SU-DHL-6 (cell line): ENCODE measurements at regions not wholly inside any gene's neighbourhood (a gene's known extent, or its start where the extent isn't known, plus 50 kb on each side); places are given as distances from the start of the nearest gene placed in this dataset.

Experiments
- H2AFZ ChIP-seq: fragments of 200-600 bp; sonication (generic); 2 replicates; pipeline ENCODE4 v1.6.1; 2014; ENCODE audit warnings: low read depth, mild to moderate bottlenecking, moderate library complexity, mixed read lengths, antibody characterized with exemption, low read length; ENCODE audit not compliant: severe bottlenecking
- H3F3A ChIP-seq: fragments of 200-600 bp; shearing (Covaris generic); 2 replicates; pipeline ENCODE4 v1.6.0; 2016; ENCODE audit warnings: antibody characterized with exemption, mild to moderate bottlenecking; ENCODE audit not compliant: insufficient read depth
- H3K27ac ChIP-seq: fragments of 200-600 bp; sonication (generic); 2 replicates; pipeline ENCODE4 v1.5.1; 2016; ENCODE audit warnings: low read depth, mild to moderate bottlenecking, low read length, moderate library complexity, mixed read lengths
- H3K27me3 ChIP-seq: fragments of 200-600 bp; sonication (generic), shearing (Covaris generic); 2 replicates; pipeline ENCODE4 v1.6.0; 2014; ENCODE audit warnings: mild to moderate bottlenecking, low read length
- H3K36me3 ChIP-seq: fragments of 200-600 bp; sonication (generic); 2 replicates; pipeline ENCODE4 v1.6.1; 2014; ENCODE audit warnings: mild to moderate bottlenecking, low read length, mixed read lengths
- H3K4me2 ChIP-seq: fragments of 300-600, 200-600 bp; shearing (Covaris generic), sonication (generic); 2 replicates; pipeline ENCODE4 v1.6.0; 2014; ENCODE audit warnings: low read length, low read depth, mild to moderate bottlenecking; ENCODE audit not compliant: poor library complexity, severe bottlenecking
- H3K4me3 ChIP-seq: fragments of 200-600 bp; sonication (generic); 2 replicates; pipeline ENCODE4 v1.5.1; 2014; ENCODE audit warnings: antibody characterized with exemption, low read length, mild to moderate bottlenecking, mixed read lengths; ENCODE audit not compliant: insufficient read depth, poor library complexity, severe bottlenecking
- H3K79me2 ChIP-seq: fragments of 200-600 bp; sonication (generic); 2 replicates; pipeline ENCODE4 v1.6.1; 2014; ENCODE audit warnings: mild to moderate bottlenecking, low read length, moderate library complexity; ENCODE audit not compliant: insufficient read depth
- H3K9ac ChIP-seq: fragments of 200-600 bp; sonication (generic); 2 replicates; pipeline ENCODE4 v1.7.0; 2014; ENCODE audit warnings: mild to moderate bottlenecking, low read length
- H3K9me2 ChIP-seq: fragments of 200-600 bp; sonication (generic); replicated peaks from 2 replicates; pipeline ENCODE4 v1.6.1; 2014; ENCODE audit warnings: low read length; ENCODE audit not compliant: insufficient read depth
- H3K9me3 ChIP-seq: fragments of 200-600 bp; sonication (generic); 2 replicates; pipeline ENCODE4 v1.6.1; 2014; ENCODE audit warnings: low read length, mixed read lengths; ENCODE audit not compliant: insufficient read depth
- H4K20me1 ChIP-seq: fragments of 200-600 bp; sonication (generic); 2 replicates; pipeline ENCODE4 v1.6.1; 2014; ENCODE audit warnings: low read depth, mild to moderate bottlenecking, antibody characterized with exemption, low read length, moderate library complexity, mixed read lengths
- CTCF ChIP-seq: fragments of 200-600 bp; sonication (generic); IDR thresholded peaks from one replicate; pipeline ENCODE4 v1.5.1; 2017; ENCODE audit warnings: antibody characterized with exemption, mild to moderate bottlenecking, low read length, moderate library complexity; ENCODE audit not compliant: insufficient read depth, poor library complexity, severe bottlenecking
- EZH2phosphoT487 ChIP-seq: fragments of 200-600 bp; sonication (generic), shearing (Covaris generic); conservative IDR thresholded peaks from 2 replicates; pipeline ENCODE4 v1.6.1; 2018; ENCODE audit warnings: mild to moderate bottlenecking, antibody characterized with exemption, low read length, moderate library complexity, mixed read lengths

GRCh38 chr10:47114680-47115186, 185.3 kb upstream of the GDF10 start:
- Histone ChIP-seq H2AFZ (no peak overlapping the region), H3K79me2 (no peaks in the 10 kb centered on the region), H3K4me3 (no peak overlapping the region), H3K36me3 (no peaks in the 10 kb centered on the region), H3K9me3 (no peaks in the 10 kb centered on the region), H3K27ac (no peak overlapping the region), H4K20me1 (no peaks in the 10 kb centered on the region), H3F3A (no peaks in the 10 kb centered on the region), H3K9ac (no peak overlapping the region), H3K4me2 (no peak overlapping the region), H3K27me3 (peaks cover 3% of the 10 kb centered on the region; the same call in 1 of the 2 replicates), H3K9me2 (no peaks in the 10 kb centered on the region)
- TF ChIP-seq CTCF (no peak), EZH2phosphoT487 (no peak)

- H3K27me3 ChIP-seq = peaks cover 3% of the 10 kb centered on the region; the same call in 1 of the 2 replicates
- no peak for TF ChIP-seq CTCF
- no peak for TF ChIP-seq EZH2phosphoT487
- no peaks in the 10 kb centered on the region for H3K9me3 ChIP-seq
- H3F3A ChIP-seq = no peaks in the 10 kb centered on the region
- H3K27ac ChIP-seq = no peak overlapping the region
- H2AFZ ChIP-seq = no peak overlapping the region
- no peaks in the 10 kb centered on the region for H3K9me2 ChIP-seq
- H3K9ac ChIP-seq = no peak overlapping the region
- no peaks in the 10 kb centered on the region for H3K79me2 ChIP-seq
- no peaks in the 10 kb centered on the region for H3K36me3 ChIP-seq
- no peak overlapping the region for H3K4me3 ChIP-seq
- H3K4me2 ChIP-seq = no peak overlapping the region
- no peaks in the 10 kb centered on the region for H4K20me1 ChIP-seq
Observed at GRCh38 chr10:47115322-47115721, 184.7 kb upstream of the GDF10 start.

- Histone ChIP-seq H3K27ac (no peak overlapping the region), H4K20me1 (no peaks in the 10 kb centered on the region), H2AFZ (no peak overlapping the region), H3K79me2 (no peaks in the 10 kb centered on the region), H3K4me2 (no peak overlapping the region), H3K9ac (no peak overlapping the region), H3K27me3 (peaks cover 3% of the 10 kb centered on the region; the same call in 1 of the 2 replicates), H3K36me3 (no peaks in the 10 kb centered on the region), H3K9me3 (no peaks in the 10 kb centered on the region), H3F3A (no peaks in the 10 kb centered on the region), H3K9me2 (no peaks in the 10 kb centered on the region), H3K4me3 (no peak overlapping the region)
- TF ChIP-seq CTCF (no peak), EZH2phosphoT487 (no peak)
Observed at GRCh38 chr10:47116445-47116844, 183.6 kb upstream of the GDF10 start.
